ENCODE measurements at regions not wholly inside any gene's neighbourhood (a gene's known extent, or its start where the extent isn't known, plus 50 kb on each side); places are given as distances from the start of the nearest gene placed in this dataset.

DNA sequence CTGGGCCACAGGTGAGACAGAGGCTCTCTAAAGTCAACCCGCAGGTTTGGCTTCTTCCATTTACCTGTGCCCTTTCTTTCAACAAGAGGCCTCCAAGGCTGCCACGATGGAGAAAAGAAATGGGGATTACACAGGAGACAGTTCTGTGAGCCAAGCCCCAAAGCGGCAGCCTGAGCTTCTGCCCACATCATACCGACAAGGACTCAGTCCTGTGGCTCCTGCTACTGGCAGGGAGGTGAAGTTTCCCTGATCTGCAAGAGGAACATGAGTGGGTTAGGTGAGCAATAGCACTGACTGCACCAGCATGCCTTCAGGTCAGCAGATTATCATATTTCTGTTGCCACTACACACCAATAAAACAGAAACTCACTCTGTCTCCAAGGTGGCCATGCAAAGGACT, 800.0 kb downstream of the KCNJ18 start:
- Histone ChIP-seq H3K27me3 (no peaks in the 10 kb centered on the region), H3K4me1 (no peaks in the 10 kb centered on the region), H3K4me3 (no peak overlapping the region), H3K36me3 (no peaks in the 10 kb centered on the region), H3K27ac (no peak overlapping the region), H3K9me3 (peaks cover 0 to 8% (median 2%) of the 10 kb centered on the region in 12 donors)
- WGBS, 4 donors, result 39 to 53% (median 47%) methylated on average over 2 to 4 of the region's 4 CpGs
- DNase-seq (no peak), ATAC-seq (no peak)
- no peak for TF ChIP-seq POLR2A (IDR thresholded peaks at IDR 0.05)
- TF ChIP-seq, protein P1, sequence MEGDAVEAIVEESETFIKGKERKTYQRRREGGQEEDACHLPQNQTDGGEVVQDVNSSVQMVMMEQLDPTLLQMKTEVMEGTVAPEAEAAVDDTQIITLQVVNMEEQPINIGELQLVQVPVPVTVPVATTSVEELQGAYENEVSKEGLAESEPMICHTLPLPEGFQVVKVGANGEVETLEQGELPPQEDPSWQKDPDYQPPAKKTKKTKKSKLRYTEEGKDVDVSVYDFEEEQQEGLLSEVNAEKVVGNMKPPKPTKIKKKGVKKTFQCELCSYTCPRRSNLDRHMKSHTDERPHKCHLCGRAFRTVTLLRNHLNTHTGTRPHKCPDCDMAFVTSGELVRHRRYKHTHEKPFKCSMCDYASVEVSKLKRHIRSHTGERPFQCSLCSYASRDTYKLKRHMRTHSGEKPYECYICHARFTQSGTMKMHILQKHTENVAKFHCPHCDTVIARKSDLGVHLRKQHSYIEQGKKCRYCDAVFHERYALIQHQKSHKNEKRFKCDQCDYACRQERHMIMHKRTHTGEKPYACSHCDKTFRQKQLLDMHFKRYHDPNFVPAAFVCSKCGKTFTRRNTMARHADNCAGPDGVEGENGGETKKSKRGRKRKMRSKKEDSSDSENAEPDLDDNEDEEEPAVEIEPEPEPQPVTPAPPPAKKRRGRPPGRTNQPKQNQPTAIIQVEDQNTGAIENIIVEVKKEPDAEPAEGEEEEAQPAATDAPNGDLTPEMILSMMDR (IDR thresholded peaks at IDR 0.05), result no peak
- intact Hi-C loops (cut with DNase I), result no loop called here

DNA sequence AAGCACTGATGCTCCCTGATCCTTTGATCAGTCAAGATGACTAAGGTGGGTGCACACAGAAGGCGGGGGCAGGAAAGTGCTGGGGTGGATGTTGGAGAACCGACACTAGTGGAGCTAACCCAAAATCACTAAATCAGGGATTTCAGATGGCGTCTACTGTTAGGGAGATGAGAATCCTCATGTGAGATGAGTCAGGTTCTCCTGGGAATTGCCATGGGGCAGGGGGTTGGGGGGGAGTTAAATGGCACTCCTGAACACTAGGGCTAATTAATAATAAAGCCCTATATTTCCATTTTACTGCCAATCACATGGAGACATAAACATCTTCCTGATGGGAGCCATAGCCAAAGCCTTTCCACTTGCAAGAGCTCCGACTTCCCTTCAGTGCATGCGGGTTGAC, 804.1 kb downstream of the KCNJ18 start:
- TF ChIP-seq POLR2A (IDR thresholded peaks at IDR 0.05), result no peak
- TF ChIP-seq, protein P1 (IDR thresholded peaks at IDR 0.05), result no peak
- peaks cover 0 to 8% (median 0%) of the 10 kb centered on the region in 12 donors for H3K9me3 ChIP-seq
- 66 to 75% (median 73%) methylated on average over 5 of the region's 5 CpGs for WGBS, 4 donors

DNA sequence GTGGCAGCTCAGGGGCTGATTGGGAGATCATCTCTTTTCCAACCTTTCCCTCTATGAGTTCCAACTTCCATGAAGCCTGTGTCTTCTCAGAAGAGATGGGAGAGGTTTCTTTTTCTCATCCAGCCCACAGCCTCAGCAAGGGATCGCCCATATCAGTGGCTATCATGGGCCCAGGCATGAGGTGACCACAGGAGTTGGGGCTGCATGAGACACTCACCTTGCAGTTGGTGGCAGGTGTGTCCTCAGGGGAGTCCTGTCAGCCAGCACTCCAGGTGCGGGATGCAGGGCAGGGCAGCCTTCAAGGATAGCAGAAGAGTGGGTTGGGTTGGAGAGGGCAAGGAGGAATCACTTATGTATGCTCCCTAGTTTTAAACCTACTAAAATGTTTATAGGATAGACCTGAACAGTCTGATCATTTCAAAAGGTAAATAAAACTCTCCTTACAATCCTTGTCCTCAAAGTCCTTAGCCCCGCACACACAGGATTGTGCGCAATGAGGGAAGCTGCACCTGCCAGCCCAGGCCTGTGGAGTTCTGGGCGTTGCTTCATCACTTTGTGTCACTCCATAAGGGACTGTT, 811.1 kb downstream of the KCNJ18 start:
- Histone ChIP-seq H3K36me3 (no peaks in the 10 kb centered on the region), H3K4me1 (no peaks in the 10 kb centered on the region), H3K4me3 (no peak overlapping the region), H3K9me3 (peaks cover 0 to 12% (median 0%) of the 10 kb centered on the region in 12 donors), H3K27me3 (no peaks in the 10 kb centered on the region), H3K27ac (no peak overlapping the region)
- no peak for ATAC-seq
- intact Hi-C loops (cut with DNase I), result no loop called here
- TF ChIP-seq, protein P1 (IDR thresholded peaks at IDR 0.05), result no peak
- TF ChIP-seq POLR2A (IDR thresholded peaks at IDR 0.05), result no peak
- no peak for DNase-seq
- 56 to 66% (median 61%) methylated on average over 5 of the region's 5 CpGs for WGBS, 4 donors

More for the DNA sequence above, 804.1 kb downstream of the KCNJ18 start:
- intact Hi-C loops (cut with DNase I), result no loop called here
- ATAC-seq, result no peak
- Histone ChIP-seq H3K4me3 (no peak overlapping the region), H3K27me3 (no peaks in the 10 kb centered on the region), H3K4me1 (no peaks in the 10 kb centered on the region), H3K27ac (no peak overlapping the region), H3K36me3 (no peaks in the 10 kb centered on the region)
- no peak for DNase-seq

DNA sequence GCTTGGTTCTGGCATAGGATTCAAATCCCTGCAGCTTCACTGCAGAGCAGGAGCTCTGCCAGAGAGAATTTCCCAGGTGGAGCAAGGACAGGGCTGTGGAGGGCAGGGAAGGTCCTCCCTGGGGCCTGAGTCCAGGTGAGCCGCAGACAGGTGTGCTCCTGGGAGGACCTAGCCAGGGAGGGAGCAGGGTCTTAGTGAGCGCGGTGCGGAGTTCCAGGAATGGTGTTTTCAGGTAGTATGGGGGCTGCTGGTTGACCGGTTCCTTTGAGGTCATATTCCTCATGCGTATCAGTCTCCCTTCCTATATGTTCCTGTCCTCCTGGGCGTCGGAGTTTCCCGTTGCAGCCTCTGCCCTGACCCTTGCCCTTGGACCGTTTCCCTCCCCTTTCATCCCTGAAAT, 813.3 kb downstream of the KCNJ18 start:
- Histone ChIP-seq H3K4me3 (no peak overlapping the region), H3K36me3 (no peaks in the 10 kb centered on the region), H3K27ac (no peak overlapping the region), H3K27me3 (no peaks in the 10 kb centered on the region), H3K9me3 (peaks cover 0 to 12% (median 0%) of the 10 kb centered on the region in 12 donors), H3K4me1 (no peaks in the 10 kb centered on the region)
- DNase-seq, result no peak
- 84 to 89% (median 85%) methylated on average over 10 of the region's 10 CpGs for WGBS, 4 donors
- no peak for ATAC-seq
- no peak for TF ChIP-seq POLR2A (IDR thresholded peaks at IDR 0.05)
- TF ChIP-seq, protein P1 (IDR thresholded peaks at IDR 0.05), result no peak
- intact Hi-C loops (cut with DNase I), result no loop called here
